Glutamatergic neuron (in vitro differentiated cells): ENCODE measurements at regions not wholly inside any gene's neighbourhood (a gene's known extent, or its start where the extent isn't known, plus 50 kb on each side); places are given as distances from the start of the nearest gene placed in this dataset.
A peak's percentile ranks its signal among the peaks of the same experiment; 100 is the strongest.
"Not testable (repeated sequence)": the region's sequence is repeated elsewhere in the genome, so short reads cannot be mapped to it uniquely, and the experiment has no call there.

ENCODE experiments used
- DNase-seq: peaks from one replicate; pipeline ENCODE4 v3.0.0; 2022
- H3K27ac Mint-ChIP-seq: one replicate; pipeline ENCODE4 v1.8.0; 2020; ENCODE audit warnings: mild to moderate bottlenecking, mixed read lengths, inconsistent platforms; ENCODE audit not compliant: unreplicated experiment
- H3K27me3 Mint-ChIP-seq: one replicate; pipeline ENCODE4 v1.8.0; 2020; ENCODE audit warnings: mild to moderate bottlenecking, moderate library complexity, mixed read lengths, inconsistent platforms; ENCODE audit not compliant: unreplicated experiment
- H3K36me3 Mint-ChIP-seq: one replicate; pipeline ENCODE4 v1.8.0; 2020; ENCODE audit warnings: mild to moderate bottlenecking, mixed read lengths, inconsistent platforms; ENCODE audit not compliant: unreplicated experiment
- H3K4me1 Mint-ChIP-seq: one replicate; pipeline ENCODE4 v1.8.0; 2020; ENCODE audit warnings: mild to moderate bottlenecking, low read depth, mixed read lengths, inconsistent platforms; ENCODE audit not compliant: unreplicated experiment
- H3K4me3 Mint-ChIP-seq: one replicate; pipeline ENCODE4 v1.8.0; 2020; ENCODE audit warnings: mild to moderate bottlenecking, mixed read lengths, inconsistent platforms; ENCODE audit not compliant: unreplicated experiment
- H3K9me3 Mint-ChIP-seq: one replicate; pipeline ENCODE4 v1.8.0; 2020; ENCODE audit warnings: mild to moderate bottlenecking, moderate library complexity, mixed read lengths, inconsistent platforms; ENCODE audit not compliant: unreplicated experiment
- CTCF ChIP-seq: fragments of 200-600 bp; sonication (generic); IDR thresholded peaks from one replicate; pipeline ENCODE4 v1.5.0; 2021; ENCODE audit not compliant: partially characterized antibody, unreplicated experiment

DNA sequence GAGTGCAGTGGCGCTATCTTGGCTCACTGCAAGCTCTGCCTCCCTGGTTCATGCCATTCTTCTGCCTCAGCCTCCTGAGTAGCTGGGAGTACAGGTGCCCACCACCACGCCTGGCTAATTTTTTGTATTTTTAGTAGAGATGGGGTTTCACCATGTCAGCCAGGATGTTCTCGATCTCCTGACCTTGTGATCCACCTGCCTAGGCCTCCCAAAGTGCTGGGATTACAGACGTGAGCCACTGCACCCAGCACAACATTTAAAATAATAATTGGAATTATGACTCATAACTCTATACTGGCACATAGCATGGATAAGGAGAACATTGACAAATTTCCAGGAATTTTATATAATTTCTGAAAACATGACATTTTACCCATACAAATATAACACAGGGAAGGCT lies 54.2 kb downstream of the DBET start:
- H3K36me3 Mint-ChIP-seq, result not testable (repeated sequence)

GRCh38 chr4:190119474-190119873 lies 54.1 kb upstream of the DUX4 start:
- not testable (repeated sequence) for H3K4me1 Mint-ChIP-seq, H3K9me3 Mint-ChIP-seq, H3K4me3 Mint-ChIP-seq, DNase-seq, H3K36me3 Mint-ChIP-seq, H3K27ac Mint-ChIP-seq, H3K27me3 Mint-ChIP-seq

More for the DNA sequence above, 54.2 kb downstream of the DBET start:
- DNase-seq, H3K27ac Mint-ChIP-seq, H3K4me1 Mint-ChIP-seq, H3K27me3 Mint-ChIP-seq, H3K9me3 Mint-ChIP-seq, H3K4me3 Mint-ChIP-seq: not testable (repeated sequence)

- H3K36me3 Mint-ChIP-seq, H3K27ac Mint-ChIP-seq, H3K27me3 Mint-ChIP-seq, H3K4me3 Mint-ChIP-seq, H3K9me3 Mint-ChIP-seq, DNase-seq, H3K4me1 Mint-ChIP-seq: not testable (repeated sequence)
- TF ChIP-seq CTCF, result peak; percentile 64
These were observed 53.5 kb upstream of the DUX4 start for GRCh38 chr4:190120111-190120514.

- DNase-seq, result peak; percentile 45
- not testable (repeated sequence) for H3K4me1 Mint-ChIP-seq, H3K4me3 Mint-ChIP-seq, H3K27ac Mint-ChIP-seq, H3K9me3 Mint-ChIP-seq, H3K27me3 Mint-ChIP-seq, H3K36me3 Mint-ChIP-seq
- peak; percentile 76 for TF ChIP-seq CTCF
These were observed 53.0 kb upstream of the DUX4 start for GRCh38 chr4:190120537-190121001.

DNA sequence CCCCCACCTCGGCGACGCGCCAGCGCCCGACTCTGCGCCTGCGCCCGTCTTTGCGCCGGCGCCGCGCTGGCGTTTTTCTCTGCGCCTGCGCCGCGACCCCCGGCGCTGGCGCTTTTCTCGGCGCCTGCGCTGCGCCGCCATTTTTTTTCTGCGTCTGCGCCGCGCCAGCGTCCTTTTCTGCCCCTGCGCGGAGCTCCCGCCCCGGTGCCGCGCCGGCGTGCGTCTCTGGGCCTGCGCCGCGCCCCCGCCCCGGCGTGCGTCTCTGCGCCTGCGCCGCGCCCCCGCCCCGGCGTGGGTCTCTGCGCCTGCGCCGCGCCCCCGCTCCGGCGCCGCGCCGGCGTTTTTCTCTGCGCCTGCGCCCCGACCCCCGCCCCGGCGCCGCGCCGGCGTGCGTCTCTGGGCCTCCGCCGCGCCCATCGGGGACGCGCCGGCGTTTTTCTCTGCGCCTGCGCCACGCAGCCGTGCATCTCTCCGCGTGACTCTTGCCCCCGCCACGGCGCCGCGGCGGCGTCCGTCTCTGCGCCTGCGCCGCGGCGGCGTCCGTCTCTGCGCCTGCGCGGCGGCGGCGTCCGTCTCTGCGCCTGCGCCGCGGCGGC lies 52.4 kb upstream of the DUX4 start:
- not testable (repeated sequence) for DNase-seq, H3K9me3 Mint-ChIP-seq, H3K4me1 Mint-ChIP-seq, H3K27ac Mint-ChIP-seq, H3K27me3 Mint-ChIP-seq, H3K4me3 Mint-ChIP-seq, H3K36me3 Mint-ChIP-seq

GRCh38 chr4:190121759-190122158 lies 51.8 kb upstream of the DUX4 start:
- no peak for DNase-seq
- H3K27ac Mint-ChIP-seq, result no peak overlapping the region
- H3K36me3 Mint-ChIP-seq, result no peaks in the 10 kb centered on the region
- H3K9me3 Mint-ChIP-seq, result peaks cover 6% of the 10 kb centered on the region
- no peaks in the 10 kb centered on the region for H3K27me3 Mint-ChIP-seq
- no peaks in the 10 kb centered on the region for H3K4me1 Mint-ChIP-seq
- no peak for TF ChIP-seq CTCF
- no peak overlapping the region for H3K4me3 Mint-ChIP-seq

GRCh38 chr4:190122161-190123142 lies 51.1 kb upstream of the DUX4 start:
- peak; percentile 41 for DNase-seq
- H3K4me3 Mint-ChIP-seq, H3K4me1 Mint-ChIP-seq, H3K27ac Mint-ChIP-seq, H3K27me3 Mint-ChIP-seq, H3K36me3 Mint-ChIP-seq, H3K9me3 Mint-ChIP-seq: not testable (repeated sequence)
